ENCODE measurements at regions not wholly inside any gene's neighbourhood (a gene's known extent, or its start where the extent isn't known, plus 50 kb on each side); places are given as distances from the start of the nearest gene placed in this dataset.

- no peak for DNase-seq (ENCODE audit: low read depth)
- TF ChIP-seq CTCF (conservative IDR thresholded peaks at IDR 0.05; ENCODE audit: low read depth, low read length) = no peak
- no peak overlapping the region for H3K4me3 ChIP-seq (ENCODE audit: low read depth, low read length)
These were observed 99.5 kb upstream of the BHLHE23 start for GRCh38 chr20:63106108-63106764.

- no peak for TF ChIP-seq CTCF (conservative IDR thresholded peaks at IDR 0.05; ENCODE audit: low read depth, low read length)
- H3K4me3 ChIP-seq (ENCODE audit: low read depth, low read length) = no peak overlapping the region
- no peak for DNase-seq (ENCODE audit: low read depth)
These were observed 98.7 kb upstream of the BHLHE23 start for GRCh38 chr20:63105211-63106107.

- DNase-seq (ENCODE audit: low read depth) = no peak
- TF ChIP-seq CTCF (conservative IDR thresholded peaks at IDR 0.05; ENCODE audit: low read depth, low read length) = no peak
These were observed 97.8 kb upstream of the BHLHE23 start for GRCh38 chr20:63104312-63105181.

GRCh38 chr20:63103402-63104311 is 96.9 kb upstream of the BHLHE23 start:
- peak; percentile 7 for DNase-seq (ENCODE audit: low read depth)
- no peak for TF ChIP-seq CTCF (conservative IDR thresholded peaks at IDR 0.05; ENCODE audit: low read depth, low read length)
- H3K4me3 ChIP-seq (ENCODE audit: low read depth, low read length) = no peak overlapping the region

More at GRCh38 chr20:63104312-63105181, 97.8 kb upstream of the BHLHE23 start:
- no peak overlapping the region for H3K4me3 ChIP-seq (ENCODE audit: low read depth, low read length)

- peak; percentile 34 for DNase-seq (ENCODE audit: low read depth)
- TF ChIP-seq CTCF (conservative IDR thresholded peaks at IDR 0.05; ENCODE audit: low read depth, low read length) = no peak
- H3K4me3 ChIP-seq (ENCODE audit: low read depth, low read length) = peak overlapping the region; percentile 59
These were observed 96.1 kb upstream of the BHLHE23 start for GRCh38 chr20:63102721-63103375.
